Mesenchymal stem cell (in vitro differentiated cells and primary cell): ENCODE measurements at regions not wholly inside any gene's neighbourhood (a gene's known extent, or its start where the extent isn't known, plus 50 kb on each side); places are given as distances from the start of the nearest gene placed in this dataset.

Experiments
- DNase-seq: peaks from one replicate; pipeline ENCODE4 v3.0.0-alpha.2; 2013
- H2AFZ ChIP-seq: one replicate; pipeline ENCODE4 v1.6.1; 2013; ENCODE audit warnings: low read depth, mild to moderate bottlenecking, control low read depth, inconsistent platforms, low read length, moderate library complexity
- H2AK5ac ChIP-seq: 2 replicates; pipeline ENCODE4 v1.6.1; 2013; ENCODE audit warnings: low read length, moderate library complexity, mild to moderate bottlenecking, inconsistent platforms; ENCODE audit not compliant: severe bottlenecking
- H2BK120ac ChIP-seq: one replicate; pipeline ENCODE4 v1.6.1; 2013; ENCODE audit warnings: low read depth, mild to moderate bottlenecking, inconsistent platforms, low read length, moderate library complexity
- H2BK12ac ChIP-seq, 2 experiments: one replicate each; pipeline ENCODE4 v1.6.1; 2013; ENCODE audit warnings: inconsistent platforms in 2 of 2, low read length in 2 of 2, mild to moderate bottlenecking in 2 of 2, moderate library complexity in 2 of 2, control low read depth in 1 of 2
- H2BK15ac ChIP-seq: one replicate; pipeline ENCODE4 v1.6.1; 2013; ENCODE audit warnings: mild to moderate bottlenecking, low read depth, inconsistent platforms; ENCODE audit not compliant: poor library complexity, severe bottlenecking
- H2BK5ac ChIP-seq: 2 replicates; pipeline ENCODE4 v1.6.1; 2013; ENCODE audit warnings: low read depth, mild to moderate bottlenecking, low read length, control low read depth, inconsistent platforms; ENCODE audit not compliant: poor library complexity, severe bottlenecking
- H3K14ac ChIP-seq, 2 experiments: one replicate each; pipeline ENCODE4 v1.6.1; 2013; ENCODE audit warnings: inconsistent platforms in 2 of 2, low read length in 2 of 2, control low read depth in 1 of 2, mild to moderate bottlenecking in 1 of 2, moderate library complexity in 1 of 2
- H3K18ac ChIP-seq, 2 experiments: one replicate each; pipeline ENCODE4 v1.6.1; 2013; ENCODE audit warnings: inconsistent platforms in 2 of 2, low read length in 2 of 2, control low read depth in 1 of 2, low read depth in 1 of 2, mild to moderate bottlenecking in 1 of 2
- H3K23ac ChIP-seq, 2 experiments: one replicate each; pipeline ENCODE4 v1.6.1; 2013; ENCODE audit warnings: inconsistent platforms in 2 of 2, low read length in 2 of 2, mild to moderate bottlenecking in 2 of 2, moderate library complexity in 2 of 2, control low read depth in 1 of 2
- H3K27ac ChIP-seq: 2 replicates; pipeline ENCODE4 v1.5.1; 2013; ENCODE audit warnings: mild to moderate bottlenecking, moderate library complexity, low read length, control low read depth, inconsistent platforms; ENCODE audit not compliant: poor library complexity, severe bottlenecking
- H3K27me3 ChIP-seq, 2 experiments: 2 replicates each; pipeline versions ENCODE4 v1.6.1 to v1.7.0; 2013; ENCODE audit warnings: low read length in 2 of 2, mild to moderate bottlenecking in 2 of 2, moderate library complexity in 2 of 2, control low read depth in 1 of 2, inconsistent platforms in 1 of 2; ENCODE audit not compliant: control insufficient read depth in 1 of 2, insufficient read depth in 1 of 2
- H3K36me3 ChIP-seq, 2 experiments: 2 replicates each; pipeline versions ENCODE4 v1.6.1 to v1.7.0; 2013; ENCODE audit warnings: low read length in 2 of 2, control low read depth in 1 of 2, inconsistent platforms in 1 of 2, low read depth in 1 of 2, mild to moderate bottlenecking in 1 of 2; ENCODE audit not compliant: insufficient read depth in 2 of 2, control insufficient read depth in 1 of 2
- H3K4ac ChIP-seq, 2 experiments: one replicate each; pipeline ENCODE4 v1.6.1; 2013; ENCODE audit warnings: inconsistent platforms in 2 of 2, low read length in 2 of 2, mild to moderate bottlenecking in 2 of 2, moderate library complexity in 2 of 2, control low read depth in 1 of 2, low read depth in 1 of 2
- H3K4me1 ChIP-seq: 2 replicates; pipeline ENCODE4 v1.6.1; 2013; ENCODE audit warnings: low read depth, low read length, control low read depth; ENCODE audit not compliant: control insufficient read depth, insufficient read depth
- H3K4me2 ChIP-seq: 2 replicates; pipeline ENCODE4 v1.6.1; 2013; ENCODE audit warnings: low read length, mild to moderate bottlenecking, inconsistent platforms; ENCODE audit not compliant: poor library complexity, severe bottlenecking
- H3K4me3 ChIP-seq, 2 experiments: 2 replicates each; pipeline versions ENCODE4 v1.5.1 to v1.7.0; 2013; ENCODE audit warnings: low read length in 2 of 2, mild to moderate bottlenecking in 2 of 2, control low read depth in 1 of 2, low read depth in 1 of 2; ENCODE audit not compliant: insufficient read depth in 1 of 2
- H3K79me1 ChIP-seq: replicated peaks from 2 replicates; pipeline ENCODE4 v1.6.1; 2013; ENCODE audit warnings: mild to moderate bottlenecking, control low read depth, low read length, inconsistent platforms; ENCODE audit not compliant: poor library complexity, severe bottlenecking
- H3K9ac ChIP-seq: 2 replicates; pipeline ENCODE4 v1.7.0; 2013; ENCODE audit warnings: mild to moderate bottlenecking, low read length, moderate library complexity
- H3K9me3 ChIP-seq: 2 replicates; pipeline ENCODE4 v1.7.0; 2013; ENCODE audit warnings: mild to moderate bottlenecking, low read length; ENCODE audit not compliant: control insufficient read depth
- H4K8ac ChIP-seq: one replicate; pipeline ENCODE4 v1.6.1; 2013; ENCODE audit warnings: inconsistent platforms, mild to moderate bottlenecking, low read length, moderate library complexity
- H4K91ac ChIP-seq: one replicate; pipeline ENCODE4 v1.6.1; 2013; ENCODE audit warnings: mild to moderate bottlenecking, low read length, inconsistent platforms
- WGBS: methylation state at CpG from one replicate; pipeline ENCODE4 v1.1.7; 2013; ENCODE audit warnings: mixed read lengths; 5-methylcytosine and 5-hydroxymethylcytosine counted together

DNA sequence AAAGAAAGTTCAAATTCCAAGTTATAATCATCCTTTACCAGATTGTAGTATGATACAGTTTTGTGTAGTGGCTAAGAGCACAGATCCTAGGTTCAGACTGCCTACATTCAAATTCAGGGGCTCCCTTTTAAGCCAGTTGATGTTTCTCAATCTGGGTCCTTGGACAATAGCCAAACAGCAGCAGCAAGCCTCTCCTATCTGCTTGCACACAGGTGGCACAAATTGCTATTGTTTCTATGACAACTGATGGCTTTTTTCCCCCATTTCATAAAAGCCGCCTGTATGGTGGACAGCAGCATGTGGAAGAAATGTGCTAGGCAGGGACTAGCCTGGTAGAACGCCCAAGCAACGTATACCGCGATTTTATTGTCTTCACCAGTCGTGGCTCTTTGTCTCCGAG is 76.5 kb downstream of the S1PR1 start:
- no peaks in the 10 kb centered on the region for H3K36me3 ChIP-seq
- no peak overlapping the region for H3K18ac ChIP-seq
- H3K4ac ChIP-seq: no peak overlapping the region
- no peak overlapping the region for H3K4me3 ChIP-seq
- no peak overlapping the region for H2AFZ ChIP-seq
- H2BK15ac ChIP-seq: no peak overlapping the region
- peaks cover 29 to 83% of the 10 kb centered on the region in 2 experiments for H3K27me3 ChIP-seq
- H3K14ac ChIP-seq: no peak overlapping the region
- H2AK5ac ChIP-seq: no peak overlapping the region
- H3K23ac ChIP-seq: no peak overlapping the region
- peaks cover 7% of the 10 kb centered on the region for H3K4me1 ChIP-seq
- no peak overlapping the region for H3K9ac ChIP-seq
- H3K9me3 ChIP-seq: no peaks in the 10 kb centered on the region
- no peaks in the 10 kb centered on the region for H3K79me1 ChIP-seq
- no peak overlapping the region for H3K27ac ChIP-seq
- no peak overlapping the region for H2BK5ac ChIP-seq
- H2BK12ac ChIP-seq: no peak overlapping the region
- H4K91ac ChIP-seq: no peak overlapping the region
- no peak for DNase-seq
- H3K4me2 ChIP-seq: no peak overlapping the region
- WGBS: 94% methylated on average over 6 of the region's 7 CpGs
- H4K8ac ChIP-seq: no peak overlapping the region
- H2BK120ac ChIP-seq: no peak overlapping the region

DNA sequence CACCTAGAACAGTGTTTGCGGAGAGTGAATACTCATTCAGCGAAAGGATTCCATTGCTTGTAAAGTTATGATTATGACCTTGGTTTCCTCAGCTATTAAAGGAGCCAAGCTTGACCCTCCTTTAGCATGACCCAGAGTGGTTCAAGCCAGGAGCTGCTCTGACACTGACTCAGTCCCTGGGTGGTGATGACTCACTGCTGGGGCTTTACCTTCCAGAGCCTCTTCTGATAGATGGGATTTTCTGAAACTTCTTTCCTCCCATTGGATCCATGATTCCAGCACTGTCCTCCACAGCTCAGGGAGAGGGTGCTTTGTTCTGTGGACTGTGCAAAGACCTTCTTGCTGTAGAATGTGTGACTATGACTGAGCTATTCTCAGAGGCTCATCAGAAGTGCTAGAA is 77.4 kb downstream of the S1PR1 start:
- peaks cover 22 to 81% of the 10 kb centered on the region in 2 experiments for H3K27me3 ChIP-seq
- H2BK120ac ChIP-seq: no peak overlapping the region
- no peak overlapping the region for H3K4ac ChIP-seq
- H3K23ac ChIP-seq: no peak overlapping the region
- H3K36me3 ChIP-seq: no peaks in the 10 kb centered on the region
- no peak overlapping the region for H3K9ac ChIP-seq
- no peak overlapping the region for H2BK12ac ChIP-seq
- H3K9me3 ChIP-seq: no peaks in the 10 kb centered on the region
- H3K14ac ChIP-seq: no peak overlapping the region
- no peak overlapping the region for H3K27ac ChIP-seq
- 88% methylated on average over 2 of the region's 2 CpGs for WGBS
- no peak overlapping the region for H4K8ac ChIP-seq
- no peak overlapping the region for H2AK5ac ChIP-seq
- no peaks in the 10 kb centered on the region for H3K79me1 ChIP-seq
- H3K4me1 ChIP-seq: peaks cover 7% of the 10 kb centered on the region
- no peak overlapping the region for H3K4me2 ChIP-seq
- no peak overlapping the region for H2BK15ac ChIP-seq
- no peak overlapping the region for H3K18ac ChIP-seq
- no peak overlapping the region for H4K91ac ChIP-seq
- no peak overlapping the region for H3K4me3 ChIP-seq
- DNase-seq: peak; percentile 44
- no peak overlapping the region for H2BK5ac ChIP-seq
- no peak overlapping the region for H2AFZ ChIP-seq

DNA sequence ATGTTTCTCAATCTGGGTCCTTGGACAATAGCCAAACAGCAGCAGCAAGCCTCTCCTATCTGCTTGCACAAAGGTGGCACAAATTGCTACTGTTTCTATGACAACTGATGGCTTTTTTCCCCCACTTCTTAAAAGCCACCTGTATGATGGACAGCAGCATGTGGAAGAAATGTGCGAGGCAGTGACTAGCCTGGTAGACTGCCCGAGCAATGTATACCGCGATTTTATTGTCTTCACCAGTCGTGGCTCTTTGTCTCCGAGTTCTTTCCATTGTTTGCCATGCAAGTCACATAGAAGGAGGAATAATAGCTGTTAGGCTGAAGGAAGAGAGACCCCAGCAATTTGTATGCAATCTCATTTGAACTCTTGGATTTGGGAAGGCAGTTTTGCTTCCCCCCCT is 79.4 kb downstream of the S1PR1 start:
- no peak overlapping the region for H3K4ac ChIP-seq
- H4K91ac ChIP-seq: no peak overlapping the region
- no peak overlapping the region for H4K8ac ChIP-seq
- no peaks in the 10 kb centered on the region for H3K79me1 ChIP-seq
- H2BK120ac ChIP-seq: no peak overlapping the region
- H2AFZ ChIP-seq: no peak overlapping the region
- no peak overlapping the region for H3K27ac ChIP-seq
- no peak overlapping the region for H3K9ac ChIP-seq
- H2BK15ac ChIP-seq: no peak overlapping the region
- peaks cover 1% of the 10 kb centered on the region for H3K4me1 ChIP-seq
- no peak for DNase-seq
- no peak overlapping the region for H2BK5ac ChIP-seq
- H3K23ac ChIP-seq: no peak overlapping the region
- no peaks in the 10 kb centered on the region for H3K36me3 ChIP-seq
- no peak overlapping the region for H3K4me3 ChIP-seq
- H3K14ac ChIP-seq: no peak overlapping the region
- no peak overlapping the region for H2BK12ac ChIP-seq
- no peak overlapping the region for H2AK5ac ChIP-seq
- no peak overlapping the region for H3K18ac ChIP-seq
- H3K4me2 ChIP-seq: no peak overlapping the region
- no peaks in the 10 kb centered on the region for H3K9me3 ChIP-seq
- WGBS: 98% methylated on average over 6 of the region's 6 CpGs
- peaks cover 18 to 64% of the 10 kb centered on the region in 2 experiments for H3K27me3 ChIP-seq

DNA sequence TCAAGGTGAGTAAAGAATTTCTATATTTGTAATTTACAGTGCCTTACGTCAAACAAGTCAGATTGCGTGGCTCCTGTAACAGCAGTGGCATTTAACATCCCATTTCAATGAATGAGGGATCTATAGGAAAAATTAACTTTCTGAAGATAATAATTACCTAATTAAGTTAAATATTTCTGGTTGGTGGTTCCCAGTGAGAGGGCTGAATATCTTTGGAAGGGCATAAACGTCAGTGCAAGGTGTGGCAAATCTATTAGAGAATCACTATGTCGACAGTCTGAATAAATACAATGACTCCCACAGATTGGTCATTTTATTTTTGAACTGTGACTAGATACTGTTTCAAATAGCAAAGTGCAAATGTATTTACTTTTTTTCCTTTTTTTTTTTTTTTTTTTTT is 80.0 kb downstream of the S1PR1 start:
- Histone ChIP-seq H2BK12ac (no peak overlapping the region), H4K8ac (no peak overlapping the region), H2AK5ac (no peak overlapping the region), H2BK5ac (no peak overlapping the region), H3K79me1 (no peaks in the 10 kb centered on the region), H2BK120ac (no peak overlapping the region), H2BK15ac (no peak overlapping the region), H3K14ac (no peak overlapping the region), H3K9me3 (no peaks in the 10 kb centered on the region), H3K4me2 (no peak overlapping the region), H2AFZ (no peak overlapping the region), H3K27ac (no peak overlapping the region), H3K18ac (no peak overlapping the region), H3K23ac (no peak overlapping the region), H3K4ac (no peak overlapping the region), H3K36me3 (no peaks in the 10 kb centered on the region), H3K4me3 (no peak overlapping the region), H3K4me1 (peaks cover 1% of the 10 kb centered on the region), H3K9ac (no peak overlapping the region), H4K91ac (no peak overlapping the region), H3K27me3 (peaks cover 13 to 59% of the 10 kb centered on the region in 2 experiments)
- WGBS: 86% methylated on average over 1 of the region's 4 CpGs
- no peak for DNase-seq
